ENCODE measurements at regions not wholly inside any gene's neighbourhood (a gene's known extent, or its start where the extent isn't known, plus 50 kb on each side); places are given as distances from the start of the nearest gene placed in this dataset.

DNA sequence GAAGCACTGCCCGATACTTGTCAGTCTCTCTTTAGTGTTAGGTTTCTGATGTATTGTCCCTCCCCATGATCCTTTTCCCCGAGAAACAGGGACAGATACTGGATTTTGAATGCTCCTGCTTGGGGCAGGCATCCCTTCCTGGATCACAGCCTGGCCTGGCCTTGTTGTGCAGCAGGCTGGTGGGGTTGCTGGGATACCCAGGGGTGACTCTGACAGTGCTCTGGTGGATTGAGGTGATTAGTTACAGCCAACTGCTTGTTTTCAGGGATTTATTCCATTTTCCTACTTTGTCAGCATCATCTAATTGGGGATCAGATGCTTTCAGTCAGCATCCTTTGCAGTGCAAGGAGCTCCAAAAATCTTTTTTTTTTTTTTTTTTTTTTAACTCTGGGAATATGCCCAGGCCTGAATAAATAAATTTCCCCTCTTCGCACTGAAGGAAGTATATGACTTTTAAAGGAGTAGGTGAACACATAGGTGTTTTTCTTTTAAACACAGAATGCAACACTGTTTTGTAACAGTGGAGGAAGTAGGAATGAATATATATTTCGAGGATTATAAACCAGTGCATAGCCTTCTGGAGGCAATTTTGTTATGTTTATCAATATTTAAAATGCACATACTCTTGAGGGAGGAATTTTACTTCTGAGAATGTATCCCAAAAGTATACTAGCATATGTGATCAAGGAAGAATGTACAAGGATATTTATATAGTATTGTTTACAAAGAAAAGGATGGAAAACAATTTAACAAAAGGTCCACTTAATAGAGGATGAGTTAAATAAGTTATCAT, 127.3 kb upstream of the ELL2 start:
- no peak for DNase-seq

- no peak for DNase-seq
Observed at GRCh38 chr5:96087939-96088338, 126.3 kb upstream of the ELL2 start.

DNA sequence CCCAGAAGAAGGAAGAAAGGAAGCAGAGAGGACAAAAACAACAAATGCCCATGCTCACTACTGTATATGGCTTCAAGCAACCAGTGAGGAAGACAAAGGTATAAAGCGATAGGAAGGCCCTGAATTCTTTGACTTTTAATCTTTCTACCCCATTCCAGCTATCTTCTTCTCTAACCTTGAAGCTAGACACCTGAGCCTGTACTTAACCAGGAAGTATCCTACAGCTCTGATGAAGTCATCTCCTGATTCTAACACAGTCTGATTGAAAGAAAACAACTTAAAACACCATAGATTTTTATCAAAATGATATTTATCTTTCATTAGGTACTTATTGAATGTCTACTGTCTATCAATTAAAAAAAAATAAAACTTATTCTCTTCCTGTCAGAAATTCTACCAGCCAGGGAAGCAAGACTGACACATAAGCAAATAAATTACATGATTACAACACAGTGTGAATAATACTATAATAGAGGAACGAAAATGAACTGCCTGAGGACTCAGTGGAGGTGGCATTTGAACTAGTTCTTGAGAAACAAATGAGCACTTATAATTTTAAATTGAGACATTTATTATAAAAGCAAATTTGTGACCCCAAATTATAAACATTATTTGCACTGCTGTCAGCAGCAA, 123.3 kb upstream of the ELL2 start:
- DNase-seq = no peak

- no peak for DNase-seq
Observed at GRCh38 chr5:96083361-96083881, 121.8 kb upstream of the ELL2 start.

GRCh38 chr5:96081276-96081858, 119.7 kb upstream of the ELL2 start:
- DNase-seq = no peak

DNA sequence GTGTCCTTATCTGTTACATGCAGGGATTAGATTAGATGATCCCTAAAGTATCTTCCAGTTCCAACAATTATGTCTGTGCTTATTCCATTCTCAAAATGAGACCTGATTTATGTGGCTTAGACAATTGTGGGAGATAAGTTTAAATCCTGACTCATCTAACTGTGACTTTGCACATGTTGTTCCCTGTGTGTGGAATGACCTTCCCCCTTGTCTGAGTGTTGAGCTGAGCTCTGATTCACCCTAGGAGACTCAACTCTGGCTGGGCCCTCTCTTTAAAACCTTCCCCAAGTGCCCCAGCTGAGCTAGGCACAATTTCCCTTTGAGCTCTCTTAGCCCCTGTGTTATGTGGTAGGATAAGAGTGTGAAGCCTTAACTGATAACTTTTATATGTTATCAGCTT, 118.9 kb upstream of the ELL2 start:
- no peak for DNase-seq

DNA sequence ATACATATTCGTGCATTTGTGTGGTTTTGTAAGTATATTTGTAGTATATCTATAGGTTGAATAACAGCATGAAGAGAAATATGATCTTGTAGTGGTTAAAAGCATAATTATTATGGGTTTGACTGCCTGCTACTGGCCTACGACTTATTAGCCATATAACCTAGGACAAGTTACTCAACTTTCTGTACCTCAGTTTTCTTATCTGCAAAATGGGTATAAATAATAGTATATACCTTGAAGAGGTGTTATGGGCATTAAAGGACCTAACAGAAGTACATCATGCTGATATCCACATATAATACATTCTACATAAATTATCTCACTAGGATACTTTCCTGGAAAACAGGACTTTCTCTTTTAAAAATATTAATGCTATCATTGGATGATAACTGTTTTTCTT, 118.3 kb upstream of the ELL2 start:
- DNase-seq = no peak

DNA sequence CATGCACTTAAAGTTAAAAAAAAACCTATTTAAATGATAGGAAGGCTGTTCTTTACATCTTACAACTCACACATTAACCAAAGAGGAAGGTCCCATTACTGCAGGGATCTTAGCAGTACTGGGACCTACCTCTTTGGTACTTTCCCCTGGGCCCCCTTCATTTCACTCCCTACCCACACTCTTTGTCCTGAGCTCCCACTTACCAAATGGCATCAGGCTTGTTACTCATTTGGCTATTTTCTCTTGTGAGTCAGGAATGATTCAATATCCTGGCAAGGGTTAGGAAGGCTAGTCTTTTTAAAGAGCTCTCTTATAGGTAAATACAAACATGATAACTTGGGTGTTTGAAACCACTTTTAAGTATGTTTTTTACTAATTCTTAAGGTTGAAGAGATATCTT, 117.4 kb upstream of the ELL2 start:
- DNase-seq = no peak

- DNase-seq = no peak
Observed at GRCh38 chr5:96076451-96076850, 114.8 kb upstream of the ELL2 start.

DNA sequence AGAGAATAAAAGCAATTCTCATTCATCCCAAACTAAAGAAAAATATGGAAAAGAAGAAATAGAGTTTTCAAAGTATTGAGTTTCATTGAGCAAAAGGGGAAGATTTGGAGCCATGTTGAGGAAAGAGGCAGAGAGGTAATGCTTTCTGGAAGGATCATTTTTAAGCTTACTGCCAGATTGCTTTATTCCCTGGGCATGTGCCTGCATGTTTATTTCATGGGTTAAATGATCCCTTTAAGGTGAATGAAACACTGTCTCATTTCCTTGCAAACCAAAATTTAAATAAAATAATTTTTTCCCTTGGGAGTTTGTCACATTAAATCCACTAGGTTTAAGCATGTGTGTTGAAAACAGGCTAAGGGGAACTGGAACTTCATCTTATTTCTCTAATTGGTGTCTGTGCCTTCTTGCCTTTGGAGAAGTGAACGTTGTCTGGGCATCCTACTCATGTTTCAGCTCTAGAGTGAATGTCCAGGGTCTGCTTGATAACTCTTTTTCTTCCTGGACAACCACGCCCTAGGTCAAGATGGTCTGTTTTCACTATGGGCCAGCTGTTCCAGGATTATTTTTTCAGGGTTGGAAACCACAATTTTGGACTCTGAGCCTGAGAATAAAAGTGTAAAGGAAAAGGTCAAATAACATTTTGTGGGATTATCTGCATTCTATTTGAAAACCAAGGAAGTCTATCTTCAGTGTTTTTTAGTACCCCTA, 114.1 kb upstream of the ELL2 start:
- no peak for DNase-seq

DNA sequence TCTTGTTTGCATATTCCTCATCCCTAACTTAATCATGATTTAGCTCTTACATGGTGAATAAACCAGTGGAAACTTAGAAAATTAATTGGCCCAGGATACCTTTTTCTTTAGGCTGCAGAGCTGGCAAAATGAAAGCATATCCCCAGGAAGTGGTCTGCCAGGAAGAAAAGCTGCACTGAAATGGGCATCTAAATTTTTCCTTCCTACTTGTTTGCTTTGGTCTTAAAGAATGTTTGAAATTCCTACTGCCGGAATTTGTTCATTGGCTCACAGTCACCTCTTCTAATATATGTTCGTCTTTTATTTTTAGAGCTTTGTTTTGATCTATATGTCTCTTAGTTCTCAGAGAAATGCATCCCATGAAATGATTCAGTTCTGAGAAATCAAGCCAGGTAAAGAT, 113.2 kb upstream of the ELL2 start:
- no peak for DNase-seq

DNA sequence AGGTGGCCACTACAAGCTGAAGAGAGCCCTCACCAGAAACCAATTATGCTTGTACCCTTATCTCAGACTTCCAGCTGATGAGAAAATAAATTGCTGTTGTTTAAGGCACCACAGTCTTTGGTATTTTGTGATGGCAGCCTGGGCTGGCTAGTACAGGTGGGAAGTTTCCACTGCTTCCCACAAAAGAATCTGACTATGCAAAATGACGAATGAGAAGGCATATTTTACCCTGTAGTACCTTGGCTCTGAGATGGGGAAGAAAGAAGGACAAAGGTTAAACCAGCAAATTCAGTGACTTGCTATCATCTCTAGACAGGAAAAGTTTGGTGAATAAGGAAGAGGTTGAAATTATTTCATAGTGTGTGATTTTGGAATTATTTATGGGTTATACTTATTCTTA, 112.8 kb upstream of the ELL2 start:
- no peak for DNase-seq

DNA sequence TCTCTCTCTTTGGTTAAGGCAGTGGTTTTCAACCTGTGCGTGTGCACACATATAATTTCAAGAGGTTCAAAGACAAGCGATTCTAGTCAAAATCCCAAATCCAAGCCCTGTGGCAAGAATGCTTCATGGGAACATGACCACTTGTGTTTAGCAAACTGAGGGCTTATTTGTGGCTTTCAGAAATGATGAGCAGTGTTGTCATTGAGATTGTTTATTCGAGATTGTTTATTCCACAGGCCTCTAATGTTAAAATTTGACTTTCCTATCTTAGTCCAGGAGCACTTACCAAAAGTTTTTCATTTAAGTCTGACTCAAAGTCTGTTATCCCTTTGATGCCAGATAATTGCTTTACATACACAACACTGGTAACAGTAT, 111.1 kb upstream of the ELL2 start:
- no peak for DNase-seq

- DNase-seq = no peak
Observed at GRCh38 chr5:96072138-96072790, 110.6 kb upstream of the ELL2 start.

DNA sequence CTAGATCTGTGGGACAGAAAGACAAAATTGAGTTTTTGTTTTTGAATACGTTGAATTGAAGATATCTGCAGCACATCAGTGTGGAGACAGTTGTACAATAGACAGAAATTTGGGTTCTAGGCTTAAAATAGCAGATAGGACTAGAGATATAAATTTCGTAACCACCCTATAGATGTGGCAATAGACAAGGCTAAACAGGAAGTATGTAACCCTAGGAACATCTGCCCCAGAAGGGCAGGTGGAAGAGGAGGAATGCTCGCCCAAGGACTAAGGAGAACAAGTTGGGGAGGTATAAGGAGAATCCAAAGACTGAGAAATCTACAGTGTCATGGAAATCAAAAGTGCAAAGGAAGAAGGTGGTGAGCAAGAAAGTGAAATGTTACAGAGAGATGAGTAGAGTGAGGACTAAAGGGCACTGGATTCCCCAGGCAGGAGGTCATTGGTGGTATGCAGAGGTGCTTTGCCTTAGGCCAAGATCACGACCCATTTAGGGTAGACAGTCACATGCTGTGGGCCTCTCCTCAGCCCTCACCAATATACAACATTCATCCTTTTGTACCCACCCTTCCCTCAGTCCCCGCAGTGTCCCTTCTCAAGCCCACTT, 109.1 kb upstream of the ELL2 start:
- no peak for DNase-seq

- DNase-seq = no peak
Observed at GRCh38 chr5:96067894-96068614, 106.4 kb upstream of the ELL2 start.

DNA sequence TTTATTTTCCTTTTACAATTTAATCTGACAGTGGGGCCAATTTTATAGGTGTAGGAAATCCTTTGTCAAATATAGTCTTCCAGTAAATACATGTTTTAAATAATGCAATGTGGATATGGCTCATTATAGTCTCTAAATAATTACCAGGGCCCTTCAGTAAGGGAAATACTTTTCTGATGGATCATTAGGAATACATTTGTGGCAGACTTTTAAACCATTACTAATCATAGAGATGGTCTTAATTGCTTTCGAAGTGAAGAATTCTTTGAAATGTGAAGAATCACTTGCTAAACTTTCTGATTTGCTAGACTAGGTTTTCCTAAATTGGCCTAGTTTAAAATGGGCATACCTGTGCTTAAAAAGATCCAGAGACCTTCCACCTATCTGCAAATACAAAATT, 105.6 kb upstream of the ELL2 start:
- DNase-seq = no peak

DNA sequence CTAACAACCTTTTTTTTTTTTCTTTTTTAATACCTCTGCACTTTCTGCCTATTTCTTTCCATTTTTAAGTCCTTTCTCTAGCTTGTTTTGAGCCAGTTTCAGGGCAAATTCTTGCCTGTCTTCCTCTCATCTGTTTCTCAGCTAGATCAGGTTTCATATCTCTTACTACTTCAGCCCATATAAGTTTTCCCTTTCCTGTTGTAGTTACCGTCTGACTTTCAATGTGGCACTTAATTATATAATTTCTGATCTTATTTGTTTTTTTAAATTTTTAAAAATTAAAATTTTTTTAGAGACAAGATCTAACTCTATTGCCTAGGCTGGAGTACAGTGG, 104.7 kb upstream of the ELL2 start:
- DNase-seq = no peak

DNA sequence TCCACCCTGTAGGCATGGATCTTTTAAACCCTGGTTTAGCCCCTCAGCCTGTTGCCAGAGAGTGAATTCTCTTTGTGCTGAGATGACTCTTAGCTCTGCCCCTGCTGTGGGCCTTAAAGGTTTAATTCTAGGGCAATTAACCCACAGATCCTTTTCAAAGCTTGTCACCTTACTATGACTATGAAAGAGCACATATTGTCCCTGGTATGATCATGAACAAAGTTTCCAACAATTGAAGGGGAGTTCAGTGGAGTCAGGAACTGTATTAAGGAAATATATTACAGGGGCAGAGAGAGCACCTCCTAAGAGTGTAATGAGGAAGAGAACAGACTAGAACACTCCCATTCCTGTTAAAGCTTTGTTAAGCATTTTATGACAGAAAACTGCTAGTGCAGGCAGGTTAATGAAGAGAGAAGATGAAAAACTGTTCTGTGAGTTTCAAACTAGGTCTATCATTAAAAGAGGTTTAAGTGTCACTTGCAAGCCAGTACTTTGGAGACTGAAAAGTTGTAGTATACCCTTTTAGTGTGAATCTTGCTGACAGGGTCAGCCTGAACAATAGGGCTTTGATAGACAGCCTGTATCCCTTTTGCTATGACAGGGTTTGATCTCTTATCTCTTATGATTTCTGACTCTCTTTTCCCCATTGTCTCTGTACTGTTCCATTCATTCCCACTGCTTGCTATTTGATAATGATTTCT, 104.2 kb upstream of the ELL2 start:
- DNase-seq = no peak

DNA sequence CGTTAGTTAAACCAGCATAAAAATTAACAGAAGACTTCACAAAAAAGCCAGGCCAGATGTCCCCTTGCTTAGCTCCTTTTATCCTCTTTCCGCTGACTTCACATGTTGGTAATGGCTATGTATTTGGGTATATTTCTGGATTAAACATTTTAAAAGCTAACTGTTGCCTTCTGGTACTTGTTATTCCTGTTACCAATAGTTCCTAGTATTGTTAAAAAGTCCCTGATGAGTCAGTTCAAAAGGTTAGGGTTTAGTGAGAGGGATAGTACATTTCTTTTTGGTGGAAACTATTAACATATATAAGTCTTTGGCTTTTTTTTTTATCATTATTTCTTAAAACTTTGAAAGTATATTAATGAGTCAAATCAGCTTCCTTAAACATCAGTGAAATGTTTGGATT, 103.2 kb upstream of the ELL2 start:
- no peak for DNase-seq

- no peak for DNase-seq
Observed at GRCh38 chr5:96062836-96063235, 101.2 kb upstream of the ELL2 start.

Measured in activated CD4-positive, alpha-beta T cell treated with anti-CD3 and anti-CD28 coated beads for 4 hours (primary cell).